GM18507 (cell line): ENCODE measurements at regions not wholly inside any gene's neighbourhood (a gene's known extent, or its start where the extent isn't known, plus 50 kb on each side); places are given as distances from the start of the nearest gene placed in this dataset.
"Not testable (repeated sequence)": the region's sequence is repeated elsewhere in the genome, so short reads cannot be mapped to it uniquely, and the experiment has no call there.

Experiments
- DNase-seq: peaks from one replicate; pipeline ENCODE4 v3.0.0; 2011; ENCODE audit warnings: low read depth; ENCODE audit not compliant: insufficient read length; ENCODE audit errors: extremely low spot score
- FAIRE-seq: peaks from 2 replicates; lab custom pipeline; 2011; peaks lifted over from hg19 to GRCh38; lab: Jason Lieb, UNC

- FAIRE-seq (no peak), DNase-seq (no peak)
Measured at GRCh38 chr1:230561570-230561969, 80.7 kb upstream of the COG2 start.

GRCh38 chr1:230558324-230558723, 84.0 kb upstream of the COG2 start:
- DNase-seq: no peak

GRCh38 chr1:230556453-230556852, 85.8 kb upstream of the COG2 start:
- DNase-seq: no peak
- FAIRE-seq: no peak

More at GRCh38 chr1:230558324-230558723, 84.0 kb upstream of the COG2 start:
- no peak for FAIRE-seq

GRCh38 chr1:230555814-230556213, 86.5 kb upstream of the COG2 start:
- DNase-seq (no peak), FAIRE-seq (no peak)

DNA sequence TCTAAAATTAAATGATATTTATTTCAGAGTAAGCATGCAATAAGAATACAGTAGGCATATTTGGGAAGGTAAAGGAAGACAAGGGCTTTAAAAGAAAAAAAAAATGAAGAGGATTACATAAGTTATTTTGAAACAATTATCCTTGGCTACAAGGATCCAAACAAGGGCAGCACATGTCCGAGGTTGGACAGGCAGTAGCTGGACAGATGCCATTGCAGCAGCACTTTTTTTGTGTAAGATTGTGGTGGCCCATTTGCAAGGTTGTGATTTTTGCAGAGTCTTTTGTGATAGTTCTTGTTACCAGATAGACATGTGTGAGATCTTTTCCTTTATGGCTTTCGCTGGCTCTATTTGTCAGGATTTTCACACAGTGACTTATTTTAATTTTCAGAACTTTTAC, 89.4 kb upstream of the COG2 start:
- FAIRE-seq (no peak), DNase-seq (no peak)

GRCh38 chr1:230550945-230551344, 91.3 kb upstream of the COG2 start:
- DNase-seq, FAIRE-seq: not testable (repeated sequence)

DNA sequence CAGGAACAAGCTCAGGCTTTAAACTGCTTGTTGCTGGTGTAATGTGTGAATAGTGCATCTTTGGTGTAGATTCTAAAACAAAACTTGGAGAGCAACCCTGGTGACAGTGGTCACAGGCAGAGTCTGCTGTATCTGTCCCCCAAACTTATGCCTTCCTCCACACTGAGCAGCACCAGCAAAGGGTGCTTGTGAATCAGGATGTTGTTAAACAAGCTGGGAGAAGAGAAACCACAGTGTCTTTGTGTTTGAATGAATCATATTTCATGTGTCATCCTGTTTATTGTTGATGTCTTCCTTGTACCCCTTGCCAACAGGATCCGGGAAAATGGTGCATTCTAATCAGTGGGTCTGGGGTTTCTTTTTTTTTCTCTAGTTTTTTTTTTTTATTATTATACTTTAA, 91.9 kb upstream of the COG2 start:
- DNase-seq (no peak), FAIRE-seq (no peak)

DNA sequence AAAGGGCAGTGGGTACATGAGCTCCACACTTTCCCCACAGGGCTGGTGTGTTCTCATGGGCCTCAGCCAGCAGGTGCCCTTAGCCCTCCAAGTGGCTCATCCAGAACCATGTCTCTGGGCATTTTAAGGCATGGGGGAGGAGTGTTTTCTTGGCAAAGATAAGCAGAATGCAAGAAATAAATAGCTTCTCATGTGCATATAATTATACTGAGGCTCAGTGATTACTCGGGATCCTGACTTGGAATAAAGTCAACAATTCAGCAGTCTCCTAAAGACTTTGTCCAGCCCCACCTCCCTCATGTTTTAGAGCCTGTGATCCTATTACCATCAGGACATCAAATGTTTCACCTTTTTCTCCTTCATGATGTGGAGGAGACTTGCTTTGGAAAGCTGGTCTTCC, 92.7 kb upstream of the COG2 start:
- no peak for FAIRE-seq
- DNase-seq: no peak

DNA sequence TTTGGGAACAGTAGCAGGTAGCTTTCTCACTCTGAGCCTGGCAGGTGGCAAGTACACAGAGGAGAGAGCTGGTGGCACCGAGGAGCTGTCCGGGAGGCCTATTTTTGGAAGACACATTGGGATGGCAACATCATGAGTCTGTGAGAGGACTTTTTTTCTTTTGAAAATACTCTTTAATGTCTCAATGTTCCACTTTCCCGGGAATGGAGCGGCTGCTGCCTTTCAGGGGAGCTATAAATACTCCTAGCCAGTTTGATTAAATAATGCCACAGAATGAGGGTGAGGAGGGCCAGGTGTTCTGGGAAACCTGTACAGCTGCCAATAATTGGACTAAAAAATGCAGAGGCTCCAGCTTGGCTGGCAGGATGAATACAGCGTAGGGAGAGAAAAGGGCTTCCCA, 93.3 kb upstream of the COG2 start:
- FAIRE-seq (no peak), DNase-seq (no peak)

DNA sequence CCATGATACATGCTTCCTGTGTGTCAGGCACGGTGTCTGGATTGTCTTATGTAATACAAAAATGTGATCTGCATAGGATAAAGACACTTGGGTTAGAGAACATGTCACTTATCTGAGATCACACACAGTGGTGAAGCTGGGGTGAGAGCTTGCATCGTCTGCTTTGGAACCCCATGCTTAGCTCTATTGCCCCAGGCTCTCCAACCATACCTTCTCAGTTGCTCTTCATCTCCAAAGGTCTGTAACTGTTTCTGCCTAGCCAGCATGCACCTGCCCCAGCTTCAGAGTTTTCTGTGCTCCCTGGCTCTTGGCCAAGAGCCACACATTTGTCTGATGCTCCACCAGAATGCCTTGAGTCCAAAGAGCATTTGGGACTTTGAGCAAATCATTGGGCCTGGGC, 93.9 kb upstream of the COG2 start:
- DNase-seq: no peak
- FAIRE-seq: no peak

- DNase-seq (no peak), FAIRE-seq (no peak)
Measured at GRCh38 chr1:230545181-230545580, 97.1 kb upstream of the COG2 start.

- DNase-seq (no peak), FAIRE-seq (no peak)
Measured at GRCh38 chr1:230544758-230545157, 97.5 kb upstream of the COG2 start.

- FAIRE-seq (no peak), DNase-seq (no peak)
Measured at GRCh38 chr1:230543085-230543484, 99.2 kb upstream of the COG2 start.

- DNase-seq (no peak), FAIRE-seq (no peak)
Measured at GRCh38 chr1:230542681-230543080, 99.6 kb upstream of the COG2 start.

- no peak for DNase-seq
- no peak for FAIRE-seq
Measured at GRCh38 chr1:230542054-230542453, 100.2 kb upstream of the COG2 start.

DNA sequence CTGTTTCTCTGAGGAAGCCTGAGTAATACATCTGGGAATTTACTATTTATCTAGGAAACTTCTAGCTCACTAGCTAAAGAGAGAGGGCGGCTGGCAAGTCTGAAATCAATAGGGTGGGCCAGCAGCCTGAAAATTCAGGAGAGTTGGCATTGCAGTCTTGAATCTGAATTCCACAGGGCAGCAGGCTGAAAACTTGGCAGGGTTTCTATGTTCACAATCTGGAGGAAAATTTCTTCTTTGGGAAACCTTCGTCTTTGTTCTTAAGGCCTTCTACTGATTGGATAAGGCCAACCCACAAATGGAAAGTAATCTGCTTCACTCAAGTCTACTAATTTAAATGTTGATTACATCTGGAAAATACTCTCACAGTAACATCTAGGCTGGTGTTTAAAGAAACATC, 101.0 kb upstream of the COG2 start:
- FAIRE-seq: no peak
- no peak for DNase-seq

- DNase-seq: no peak
Measured at GRCh38 chr1:230540421-230541155, 101.7 kb upstream of the COG2 start.

GRCh38 chr1:230537456-230537855, 104.8 kb upstream of the COG2 start:
- DNase-seq (no peak), FAIRE-seq (no peak)

More at GRCh38 chr1:230540421-230541155, 101.7 kb upstream of the COG2 start:
- no peak for FAIRE-seq

GRCh38 chr1:230536641-230537155, 105.6 kb upstream of the COG2 start:
- no peak for DNase-seq
- no peak for FAIRE-seq

DNA sequence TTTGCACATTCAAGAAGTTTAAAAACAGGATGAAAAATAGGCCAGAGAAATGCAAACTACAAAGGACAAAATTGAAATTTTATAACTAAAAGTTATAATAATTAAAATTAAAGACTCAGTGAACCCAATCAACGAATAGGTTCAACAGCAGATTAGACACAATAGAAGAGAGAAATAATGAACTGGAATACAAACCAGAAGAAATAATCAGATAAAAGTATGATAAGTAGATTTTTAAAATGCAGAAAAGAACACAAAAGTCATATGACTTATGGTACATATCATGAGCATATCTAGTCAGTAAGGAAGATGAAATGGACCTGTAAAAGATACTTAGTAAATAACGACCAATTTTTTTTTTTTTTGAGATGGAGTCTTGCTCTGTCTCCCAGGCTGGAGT, 108.1 kb upstream of the COG2 start:
- no peak for DNase-seq
- FAIRE-seq: no peak

DNA sequence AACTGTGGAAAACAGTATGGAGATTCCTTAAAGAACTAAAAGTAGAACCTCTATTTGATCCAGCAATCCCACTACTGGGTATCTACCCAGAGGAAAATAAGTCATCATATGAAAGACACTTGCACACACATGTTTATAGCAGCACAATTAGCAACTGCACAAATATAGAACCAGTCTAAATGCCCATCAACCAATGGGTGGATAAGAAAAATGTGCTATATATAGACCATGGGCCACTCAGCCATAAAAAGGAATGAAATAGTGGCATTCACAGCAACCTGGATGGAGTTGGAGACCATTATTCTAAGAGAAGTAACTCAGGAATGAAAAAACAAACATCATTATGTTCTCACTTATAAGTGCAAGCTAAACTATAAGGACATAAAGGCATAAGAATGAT, 105.0 kb upstream of the PGBD5 start:
- no peak for DNase-seq
- no peak for FAIRE-seq

- no peak for FAIRE-seq
- DNase-seq: no peak
Measured at GRCh38 chr1:230519246-230519645, 93.1 kb upstream of the PGBD5 start.
